Esophagus squamous epithelium (tissue), 5 donors: ENCODE measurements at regions not wholly inside any gene's neighbourhood (a gene's known extent, or its start where the extent isn't known, plus 50 kb on each side); places are given as distances from the start of the nearest gene placed in this dataset.

Source experiments
- DNase-seq: peaks from one replicate; lab custom pipeline; 2025; lab: John Stamatoyannopoulos, UW
- H3K27ac ChIP-seq, 4 donors: fragments of 200-600 bp; sonication (generic); one replicate each; pipeline ENCODE4 v1.5.1; 2016 to 2019; ENCODE audit warnings: mild to moderate bottlenecking in 1 of 4
- H3K27me3 ChIP-seq, 4 donors: fragments of 200-600 bp; sonication (generic); 1 replicate in 3 of 4; 2 replicates in 1 of 4; pipeline versions ENCODE4 v1.5.1 to v1.6.0; 2017 to 2021; ENCODE audit warnings: antibody characterized with exemption in 1 of 4
- H3K36me3 ChIP-seq, 3 donors: fragments of 200-600 bp; sonication (generic); one replicate each; pipeline ENCODE4 v1.5.1; 2016 to 2019
- H3K4me1 ChIP-seq, 3 donors: fragments of 200-600 bp; sonication (generic); one replicate each; pipeline ENCODE4 v1.5.1; 2017 to 2019
- H3K4me3 ChIP-seq, 4 donors: fragments of 200-600 bp; sonication (generic); 1 replicate in 3 of 4; 2 replicates in 1 of 4; pipeline ENCODE4 v1.5.1; 2016 to 2019; ENCODE audit warnings: mild to moderate bottlenecking in 2 of 4, moderate library complexity in 1 of 4
- H3K9me3 ChIP-seq, 3 donors: fragments of 200-600 bp; sonication (generic); one replicate each; pipeline ENCODE4 v1.5.1; 2016 to 2019
- CTCF ChIP-seq, 6 experiments: fragments of 450-650 bp in 4 of 6; fragments of 200-600 bp in 2 of 6; sonication (generic) in 2 of 6; IDR thresholded peaks; one replicate each; pipeline ENCODE4 v1.5.1; 2016 to 2019; ENCODE audit warnings: antibody characterized with exemption in 6 of 6, mild to moderate bottlenecking in 4 of 6, moderate library complexity in 4 of 6
- POLR2A ChIP-seq, 4 donors: fragments of 450-650 bp; IDR thresholded peaks; one replicate each; pipeline ENCODE4 v1.6.1; 2017; ENCODE audit warnings: antibody characterized with exemption in 4 of 4, mild to moderate bottlenecking in 4 of 4, moderate library complexity in 3 of 4
- WGBS, 2 donors: methylation state at CpG; one replicate each; pipeline ENCODE4 v1.1.5; 2018; 5-methylcytosine and 5-hydroxymethylcytosine counted together
- intact Hi-C: fragments of 100-400 bp; cut with DNase I; formaldehyde crosslinking; loops from one replicate; pipeline ENCODE4 v1.15.0; 2022
- donor health status: DM: yes; HTN: yes; CAD: no.

DNA sequence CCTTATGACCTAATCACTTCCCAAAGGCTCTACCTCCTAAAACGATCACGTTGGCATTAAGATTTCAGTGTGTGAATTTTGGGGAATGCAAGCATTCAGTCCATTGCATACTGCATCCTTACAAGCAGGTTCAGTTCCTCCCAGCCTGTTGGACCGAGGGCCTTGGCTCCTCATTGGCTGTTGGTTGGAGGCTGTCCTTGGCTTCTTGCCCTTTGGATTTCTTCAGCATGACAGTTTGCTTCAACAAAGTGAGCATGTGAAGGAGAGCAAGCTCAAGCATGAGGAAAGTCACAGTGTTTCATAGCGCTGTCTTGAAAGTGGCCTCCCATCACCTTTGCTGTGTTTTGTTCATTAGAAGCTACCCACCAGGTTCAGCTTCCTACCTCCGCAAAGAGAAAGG, 109.5 kb downstream of the GADD45G start:
- TF ChIP-seq POLR2A (IDR thresholded peaks at IDR 0.05) (no peak), CTCF (IDR thresholded peaks at IDR 0.05) (no peak)
- no peak for DNase-seq
- 53 to 66% methylated on average over 4 of the region's 5 CpGs for WGBS, 2 donors
- Histone ChIP-seq H3K27ac (no peak overlapping the region), H3K9me3 (peaks cover 0 to 5% (median 0%) of the 10 kb centered on the region in 3 donors), H3K4me1 (peaks cover 0 to 19% (median 0%) of the 10 kb centered on the region in 3 donors), H3K27me3 (no peaks in the 10 kb centered on the region), H3K36me3 (no peaks in the 10 kb centered on the region), H3K4me3 (no peak overlapping the region)
- intact Hi-C loops: no loop called here

DNA sequence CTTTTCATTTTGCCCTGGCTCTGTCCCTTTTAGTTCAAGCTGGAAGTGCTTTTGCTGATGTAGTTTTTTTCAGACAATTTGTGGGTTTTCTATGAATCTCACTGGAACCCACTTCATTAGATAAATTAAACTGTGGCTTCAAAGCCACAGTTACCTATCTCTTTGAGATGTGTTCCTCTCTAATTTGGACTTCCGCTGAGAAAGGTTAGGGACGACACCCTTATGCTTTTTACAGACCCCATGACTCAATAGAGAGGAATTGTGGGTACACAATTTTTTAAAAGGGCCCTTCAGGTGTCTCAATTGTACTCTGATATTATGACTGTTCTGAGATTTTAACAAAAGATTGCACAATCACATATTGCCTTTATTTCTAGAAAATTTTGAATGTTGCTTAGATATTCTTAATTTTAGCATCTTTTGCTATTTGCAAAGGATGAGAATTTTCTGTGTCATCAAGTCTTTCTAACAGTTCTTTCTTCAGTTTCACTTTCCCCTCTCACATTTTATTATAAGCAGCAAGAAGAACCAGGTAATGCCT, 110.6 kb downstream of the GADD45G start:
- 79 to 88% methylated on average over 2 of the region's 2 CpGs for WGBS, 2 donors
- H3K36me3 ChIP-seq: no peaks in the 10 kb centered on the region
- peaks cover 0 to 5% (median 0%) of the 10 kb centered on the region in 3 donors for H3K9me3 ChIP-seq
- H3K27me3 ChIP-seq: no peaks in the 10 kb centered on the region
- H3K4me3 ChIP-seq: no peak overlapping the region
- TF ChIP-seq POLR2A (IDR thresholded peaks at IDR 0.05) (no peak), CTCF (IDR thresholded peaks at IDR 0.05) (no peak)
- peaks cover 0 to 17% (median 0%) of the 10 kb centered on the region in 3 donors for H3K4me1 ChIP-seq
- no peak for DNase-seq
- no peak overlapping the region for H3K27ac ChIP-seq
- intact Hi-C loops: no loop called here

GRCh38 chr9:89715881-89716280, 111.1 kb downstream of the GADD45G start:
- intact Hi-C loops: no loop called here
- TF ChIP-seq POLR2A (IDR thresholded peaks at IDR 0.05) (no peak), CTCF (IDR thresholded peaks at IDR 0.05) (no peak)
- no peaks in the 10 kb centered on the region for H3K27me3 ChIP-seq
- no peak overlapping the region for H3K4me3 ChIP-seq
- no peak overlapping the region for H3K27ac ChIP-seq
- peaks cover 0 to 12% (median 0%) of the 10 kb centered on the region in 3 donors for H3K4me1 ChIP-seq
- peaks cover 0 to 5% (median 0%) of the 10 kb centered on the region in 3 donors for H3K9me3 ChIP-seq
- H3K36me3 ChIP-seq: no peaks in the 10 kb centered on the region
- WGBS, 2 donors: 76 to 93% methylated on average over 3 of the region's 3 CpGs
- no peak for DNase-seq

GRCh38 chr9:89716559-89716958, 111.7 kb downstream of the GADD45G start:
- 77 to 81% methylated on average over 3 of the region's 3 CpGs for WGBS, 2 donors
- no peak for TF ChIP-seq CTCF (IDR thresholded peaks at IDR 0.05)
- no peak for TF ChIP-seq POLR2A (IDR thresholded peaks at IDR 0.05)
- H3K27ac ChIP-seq: no peak overlapping the region
- H3K36me3 ChIP-seq: no peaks in the 10 kb centered on the region
- H3K4me3 ChIP-seq: no peak overlapping the region
- H3K4me1 ChIP-seq: peaks cover 0 to 7% (median 0%) of the 10 kb centered on the region in 3 donors
- intact Hi-C loops: no loop called here
- peaks cover 0 to 5% (median 0%) of the 10 kb centered on the region in 3 donors for H3K9me3 ChIP-seq
- H3K27me3 ChIP-seq: no peaks in the 10 kb centered on the region
- no peak for DNase-seq

- H3K27ac ChIP-seq: no peak overlapping the region
- peaks cover 0 to 7% (median 0%) of the 10 kb centered on the region in 3 donors for H3K4me1 ChIP-seq
- no peak for DNase-seq
Observed at GRCh38 chr9:89718176-89718575, 113.4 kb downstream of the GADD45G start.

More at GRCh38 chr9:89718176-89718575, 113.4 kb downstream of the GADD45G start:
- TF ChIP-seq CTCF (IDR thresholded peaks at IDR 0.05): no peak
- no peak for TF ChIP-seq POLR2A (IDR thresholded peaks at IDR 0.05)
- 70% methylated on average over 2 of the region's 3 CpGs; no CpG with 5 or more reads in 1 of the 2 donors for WGBS, 2 donors
- intact Hi-C loops: no loop called here
- no peaks in the 10 kb centered on the region for H3K27me3 ChIP-seq
- no peak overlapping the region for H3K4me3 ChIP-seq
- peaks cover 0 to 5% (median 0%) of the 10 kb centered on the region in 3 donors for H3K9me3 ChIP-seq
- no peaks in the 10 kb centered on the region for H3K36me3 ChIP-seq
